GM23338 (cell line): ENCODE measurements at regions not wholly inside any gene's neighbourhood (a gene's known extent, or its start where the extent isn't known, plus 50 kb on each side); places are given as distances from the start of the nearest gene placed in this dataset.

Experiments used
- ATAC-seq: fragments of 200-7000 bp; cut with Tn5 transposase; 3 replicates; pipeline ENCODE4 v1.9.1; 2020
- DNase-seq: peaks from one replicate; pipeline ENCODE4 v3.0.0-alpha.2; 2015; ENCODE audit warnings: low spot score
- H2AFZ ChIP-seq: fragments of 200-600 bp; sonication (generic); 2 replicates; pipeline ENCODE4 v1.8.0; 2016; ENCODE audit warnings: antibody characterized with exemption, mild to moderate bottlenecking, moderate library complexity
- H3F3A ChIP-seq: fragments of 200-600 bp; sonication (generic); replicated peaks from 2 replicates; pipeline ENCODE4 v1.8.0; 2017; ENCODE audit warnings: antibody characterized with exemption, mixed run types, low read depth
- H3K27ac ChIP-seq: fragments of 200-600 bp; sonication (generic); 2 replicates; pipeline ENCODE4 v1.6.1; 2016; ENCODE audit warnings: low read depth
- H3K27me3 ChIP-seq: fragments of 200-600 bp; sonication (generic); 2 replicates; pipeline ENCODE4 v1.8.0; 2016; ENCODE audit warnings: mild to moderate bottlenecking, mixed run types, moderate library complexity; ENCODE audit not compliant: insufficient read depth
- H3K36me3 ChIP-seq: fragments of 200-600 bp; sonication (generic); 2 replicates; pipeline ENCODE4 v1.8.0; 2016; ENCODE audit warnings: mild to moderate bottlenecking; ENCODE audit not compliant: insufficient read depth
- H3K4me1 ChIP-seq: fragments of 200-600 bp; sonication (generic); 2 replicates; pipeline ENCODE4 v1.8.0; 2016; ENCODE audit warnings: mild to moderate bottlenecking, moderate library complexity; ENCODE audit not compliant: insufficient read depth
- H3K4me2 ChIP-seq: fragments of 200-600 bp; sonication (generic); 2 replicates; pipeline ENCODE4 v1.7.1; 2017; ENCODE audit warnings: mixed run types
- H3K4me3 ChIP-seq: fragments of 200-600 bp; sonication (generic); 2 replicates; pipeline ENCODE4 v1.6.1; 2016; ENCODE audit warnings: mixed run types
- H3K79me2 ChIP-seq: fragments of 200-600 bp; sonication (generic); replicated peaks from 2 replicates; pipeline ENCODE4 v1.8.0; 2017; ENCODE audit warnings: mild to moderate bottlenecking; ENCODE audit not compliant: insufficient read depth
- H3K9me2 ChIP-seq: fragments of 200-600 bp; sonication (generic); 2 replicates; pipeline ENCODE4 v1.8.0; 2017; ENCODE audit not compliant: insufficient read depth
- H4K20me1 ChIP-seq: fragments of 200-600 bp; sonication (generic); replicated peaks from 2 replicates; pipeline ENCODE4 v1.8.0; 2017; ENCODE audit warnings: mild to moderate bottlenecking; ENCODE audit not compliant: insufficient read depth
- H3K27ac Mint-ChIP-seq: 2 replicates; pipeline ENCODE4 v1.8.0; 2020; ENCODE audit warnings: inconsistent platforms, mild to moderate bottlenecking, moderate library complexity, mixed read lengths
- H3K27me3 Mint-ChIP-seq: 3 replicates; pipeline ENCODE4 v1.8.0; 2022; ENCODE audit warnings: low read depth, mild to moderate bottlenecking, moderate library complexity, mixed read lengths, inconsistent platforms; ENCODE audit not compliant: insufficient read depth, poor library complexity
- H3K36me3 Mint-ChIP-seq: 3 replicates; pipeline ENCODE4 v1.8.0; 2021; ENCODE audit warnings: low read depth, mild to moderate bottlenecking, inconsistent platforms, moderate library complexity, mixed read lengths
- H3K4me1 Mint-ChIP-seq: 3 replicates; pipeline ENCODE4 v1.8.0; 2020; ENCODE audit warnings: mild to moderate bottlenecking, inconsistent platforms, mixed read lengths
- H3K4me3 Mint-ChIP-seq: 3 replicates; pipeline ENCODE4 v1.8.0; 2021; ENCODE audit warnings: moderate library complexity, mild to moderate bottlenecking, inconsistent platforms, mixed read lengths
- H3K9me3 Mint-ChIP-seq: 3 replicates; pipeline ENCODE4 v1.8.0; 2020; ENCODE audit warnings: moderate library complexity, mild to moderate bottlenecking, inconsistent platforms, mixed read lengths
- CREB1 ChIP-seq: fragments of 250-450 bp; sonication (Bioruptor Pico); IDR thresholded peaks from 2 replicates; pipeline ENCODE4 v1.5.0; 2020; ENCODE audit warnings: low read depth, mild to moderate bottlenecking, moderate library complexity
- JUNB ChIP-seq: IDR thresholded peaks from one replicate; pipeline ENCODE4 v1.6.1; 2016; ENCODE audit warnings: antibody characterized with exemption; ENCODE audit not compliant: unreplicated experiment
- STAT1 ChIP-seq: IDR thresholded peaks from one replicate; pipeline ENCODE4 v1.6.1; 2016; ENCODE audit warnings: antibody characterized with exemption; ENCODE audit not compliant: unreplicated experiment
- ZNF114 ChIP-seq: fragments of 250-450 bp; sonication (Bioruptor Pico); IDR thresholded peaks from 2 replicates; pipeline ENCODE4 v1.5.0; 2020; ENCODE audit warnings: mild to moderate bottlenecking, moderate library complexity
- ZNF331 ChIP-seq: fragments of 250-450 bp; sonication (Bioruptor Pico); IDR thresholded peaks from 2 replicates; pipeline ENCODE4 v1.5.0; 2020; ENCODE audit warnings: low read depth, mild to moderate bottlenecking, moderate library complexity
- TF ChIP-seq, protein P1 (sequence below): fragments of 250-450 bp; sonication (Bioruptor Pico); IDR thresholded peaks from 2 replicates; pipeline ENCODE4 v1.5.0; 2020; ENCODE audit warnings: mild to moderate bottlenecking, moderate library complexity
- TF ChIP-seq, protein P2 (sequence below), 2 experiments: fragments of 200-600 bp in 1 of 2; sonication (generic) in 1 of 2; conservative IDR thresholded peaks; 2 replicates each; pipeline versions ENCODE4 v1.5.1 to v1.6.1; 2016 to 2017; ENCODE audit warnings: antibody characterized with exemption in 2 of 2, low read depth in 2 of 2, mild to moderate bottlenecking in 2 of 2, moderate library complexity in 1 of 2

DNA sequence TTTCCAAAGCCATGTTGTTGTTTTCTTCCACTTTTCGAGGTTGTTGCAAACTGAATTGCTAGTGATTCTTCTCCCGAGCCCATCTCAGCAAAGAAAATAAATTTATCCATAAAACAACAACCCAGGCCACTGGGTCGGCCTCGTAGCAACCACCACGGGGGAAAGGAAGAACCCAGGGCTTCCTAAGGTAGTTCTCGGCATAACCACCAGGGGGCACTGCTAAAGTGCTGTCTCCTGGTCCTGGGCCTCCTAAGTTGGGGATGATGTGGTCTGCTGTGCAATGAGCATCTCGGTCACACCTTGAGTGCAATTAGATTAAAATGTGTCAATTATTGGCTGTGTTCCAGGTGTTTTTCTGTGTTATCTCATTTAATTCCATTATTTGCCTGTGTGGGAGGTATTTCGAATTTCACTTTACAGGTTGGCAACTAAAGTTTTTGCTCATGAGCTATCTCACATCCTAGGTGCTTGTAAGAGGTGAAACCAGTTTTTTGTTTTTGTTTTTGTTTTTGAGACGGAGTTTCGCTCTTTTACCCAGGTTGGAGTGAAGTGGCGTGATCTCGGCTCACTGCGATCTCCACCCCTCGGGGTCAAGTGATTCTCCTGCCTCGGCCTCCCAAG, 102.8 kb upstream of the DAP start:
- Histone ChIP-seq H3K4me2 (no peak overlapping the region), H4K20me1 (no peaks in the 10 kb centered on the region), H3K27me3 (no peaks in the 10 kb centered on the region), H3K27ac (no peak overlapping the region), H3K36me3 (no peaks in the 10 kb centered on the region), H3K79me2 (no peaks in the 10 kb centered on the region), H3K9me2 (no peaks in the 10 kb centered on the region), H3K4me1 (no peaks in the 10 kb centered on the region; the same call in 1 of the 2 replicates), H2AFZ (no peak overlapping the region), H3F3A (no peaks in the 10 kb centered on the region), H3K4me3 (no peak overlapping the region)
- H3K27me3 Mint-ChIP-seq, result peaks cover 2% of the 10 kb centered on the region
- no peaks in the 10 kb centered on the region for H3K36me3 Mint-ChIP-seq
- peak; percentile 84 for DNase-seq
- H3K4me3 Mint-ChIP-seq, result no peak overlapping the region
- peak; percentile 94 for ATAC-seq
- H3K9me3 Mint-ChIP-seq, result no peaks in the 10 kb centered on the region; the same call in 2 of the 3 replicates
- TF ChIP-seq JUNB (no peak), ZNF114 (no peak), CREB1 (no peak), STAT1 (no peak), ZNF331 (CRISPR knock-in tag) (no peak)
- TF ChIP-seq, protein P1, sequence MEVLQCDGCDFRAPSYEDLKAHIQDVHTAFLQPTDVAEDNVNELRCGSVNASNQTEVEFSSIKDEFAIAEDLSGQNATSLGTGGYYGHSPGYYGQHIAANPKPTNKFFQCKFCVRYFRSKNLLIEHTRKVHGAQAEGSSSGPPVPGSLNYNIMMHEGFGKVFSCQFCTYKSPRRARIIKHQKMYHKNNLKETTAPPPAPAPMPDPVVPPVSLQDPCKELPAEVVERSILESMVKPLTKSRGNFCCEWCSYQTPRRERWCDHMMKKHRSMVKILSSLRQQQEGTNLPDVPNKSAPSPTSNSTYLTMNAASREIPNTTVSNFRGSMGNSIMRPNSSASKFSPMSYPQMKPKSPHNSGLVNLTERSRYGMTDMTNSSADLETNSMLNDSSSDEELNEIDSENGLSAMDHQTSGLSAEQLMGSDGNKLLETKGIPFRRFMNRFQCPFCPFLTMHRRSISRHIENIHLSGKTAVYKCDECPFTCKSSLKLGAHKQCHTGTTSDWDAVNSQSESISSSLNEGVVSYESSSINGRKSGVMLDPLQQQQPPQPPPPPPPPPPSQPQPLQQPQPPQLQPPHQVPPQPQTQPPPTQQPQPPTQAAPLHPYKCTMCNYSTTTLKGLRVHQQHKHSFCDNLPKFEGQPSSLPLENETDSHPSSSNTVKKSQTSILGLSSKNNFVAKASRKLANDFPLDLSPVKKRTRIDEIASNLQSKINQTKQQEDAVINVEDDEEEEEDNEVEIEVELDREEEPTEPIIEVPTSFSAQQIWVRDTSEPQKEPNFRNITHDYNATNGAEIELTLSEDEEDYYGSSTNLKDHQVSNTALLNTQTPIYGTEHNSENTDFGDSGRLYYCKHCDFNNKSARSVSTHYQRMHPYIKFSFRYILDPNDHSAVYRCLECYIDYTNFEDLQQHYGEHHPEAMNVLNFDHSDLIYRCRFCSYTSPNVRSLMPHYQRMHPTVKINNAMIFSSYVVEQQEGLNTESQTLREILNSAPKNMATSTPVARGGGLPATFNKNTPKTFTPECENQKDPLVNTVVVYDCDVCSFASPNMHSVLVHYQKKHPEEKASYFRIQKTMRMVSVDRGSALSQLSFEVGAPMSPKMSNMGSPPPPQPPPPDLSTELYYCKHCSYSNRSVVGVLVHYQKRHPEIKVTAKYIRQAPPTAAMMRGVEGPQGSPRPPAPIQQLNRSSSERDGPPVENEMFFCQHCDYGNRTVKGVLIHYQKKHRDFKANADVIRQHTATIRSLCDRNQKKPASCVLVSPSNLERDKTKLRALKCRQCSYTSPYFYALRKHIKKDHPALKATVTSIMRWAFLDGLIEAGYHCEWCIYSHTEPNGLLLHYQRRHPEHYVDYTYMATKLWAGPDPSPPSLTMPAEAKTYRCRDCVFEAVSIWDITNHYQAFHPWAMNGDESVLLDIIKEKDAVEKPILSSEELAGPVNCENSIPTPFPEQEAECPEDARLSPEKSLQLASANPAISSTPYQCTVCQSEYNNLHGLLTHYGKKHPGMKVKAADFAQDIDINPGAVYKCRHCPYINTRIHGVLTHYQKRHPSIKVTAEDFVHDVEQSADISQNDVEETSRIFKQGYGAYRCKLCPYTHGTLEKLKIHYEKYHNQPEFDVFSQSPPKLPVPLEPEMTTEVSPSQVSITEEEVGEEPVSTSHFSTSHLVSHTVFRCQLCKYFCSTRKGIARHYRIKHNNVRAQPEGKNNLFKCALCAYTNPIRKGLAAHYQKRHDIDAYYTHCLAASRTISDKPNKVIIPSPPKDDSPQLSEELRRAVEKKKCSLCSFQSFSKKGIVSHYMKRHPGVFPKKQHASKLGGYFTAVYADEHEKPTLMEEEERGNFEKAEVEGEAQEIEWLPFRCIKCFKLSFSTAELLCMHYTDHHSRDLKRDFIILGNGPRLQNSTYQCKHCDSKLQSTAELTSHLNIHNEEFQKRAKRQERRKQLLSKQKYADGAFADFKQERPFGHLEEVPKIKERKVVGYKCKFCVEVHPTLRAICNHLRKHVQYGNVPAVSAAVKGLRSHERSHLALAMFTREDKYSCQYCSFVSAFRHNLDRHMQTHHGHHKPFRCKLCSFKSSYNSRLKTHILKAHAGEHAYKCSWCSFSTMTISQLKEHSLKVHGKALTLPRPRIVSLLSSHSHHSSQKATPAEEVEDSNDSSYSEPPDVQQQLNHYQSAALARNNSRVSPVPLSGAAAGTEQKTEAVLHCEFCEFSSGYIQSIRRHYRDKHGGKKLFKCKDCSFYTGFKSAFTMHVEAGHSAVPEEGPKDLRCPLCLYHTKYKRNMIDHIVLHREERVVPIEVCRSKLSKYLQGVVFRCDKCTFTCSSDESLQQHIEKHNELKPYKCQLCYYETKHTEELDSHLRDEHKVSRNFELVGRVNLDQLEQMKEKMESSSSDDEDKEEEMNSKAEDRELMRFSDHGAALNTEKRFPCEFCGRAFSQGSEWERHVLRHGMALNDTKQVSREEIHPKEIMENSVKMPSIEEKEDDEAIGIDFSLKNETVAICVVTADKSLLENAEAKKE (CRISPR knock-in tag), result peak; percentile 78
- TF ChIP-seq, protein P2, sequence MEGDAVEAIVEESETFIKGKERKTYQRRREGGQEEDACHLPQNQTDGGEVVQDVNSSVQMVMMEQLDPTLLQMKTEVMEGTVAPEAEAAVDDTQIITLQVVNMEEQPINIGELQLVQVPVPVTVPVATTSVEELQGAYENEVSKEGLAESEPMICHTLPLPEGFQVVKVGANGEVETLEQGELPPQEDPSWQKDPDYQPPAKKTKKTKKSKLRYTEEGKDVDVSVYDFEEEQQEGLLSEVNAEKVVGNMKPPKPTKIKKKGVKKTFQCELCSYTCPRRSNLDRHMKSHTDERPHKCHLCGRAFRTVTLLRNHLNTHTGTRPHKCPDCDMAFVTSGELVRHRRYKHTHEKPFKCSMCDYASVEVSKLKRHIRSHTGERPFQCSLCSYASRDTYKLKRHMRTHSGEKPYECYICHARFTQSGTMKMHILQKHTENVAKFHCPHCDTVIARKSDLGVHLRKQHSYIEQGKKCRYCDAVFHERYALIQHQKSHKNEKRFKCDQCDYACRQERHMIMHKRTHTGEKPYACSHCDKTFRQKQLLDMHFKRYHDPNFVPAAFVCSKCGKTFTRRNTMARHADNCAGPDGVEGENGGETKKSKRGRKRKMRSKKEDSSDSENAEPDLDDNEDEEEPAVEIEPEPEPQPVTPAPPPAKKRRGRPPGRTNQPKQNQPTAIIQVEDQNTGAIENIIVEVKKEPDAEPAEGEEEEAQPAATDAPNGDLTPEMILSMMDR (conservative IDR thresholded peaks at IDR 0.05; ENCODE audit: low read depth in 2 of 2), result peak; percentile 90 to 94
- peaks cover 4% of the 10 kb centered on the region; the same call in 1 of the 3 replicates for H3K4me1 Mint-ChIP-seq
- no peak overlapping the region for H3K27ac Mint-ChIP-seq
